ENCODE measurements at regions not wholly inside any gene's neighbourhood (a gene's known extent, or its start where the extent isn't known, plus 50 kb on each side); places are given as distances from the start of the nearest gene placed in this dataset.

- Histone ChIP-seq H3K27ac (ENCODE audit: insufficient read depth, low read length, poor library complexity, severe bottlenecking) (no peak overlapping the region), H3K9me3 (ENCODE audit: control insufficient read depth in 2 of 2, low read length in 2 of 2) (no peaks in the 10 kb centered on the region), H3K4me3 (ENCODE audit: low read depth, low read length) (no peak overlapping the region), H3K4me1 (ENCODE audit: control insufficient read depth, insufficient read depth, low read length, poor library complexity, severe bottlenecking) (peaks cover 17% of the 10 kb centered on the region), H3K27me3 (ENCODE audit: control insufficient read depth, insufficient read depth, low read length) (no peaks in the 10 kb centered on the region), H3K36me3 (ENCODE audit: control insufficient read depth, insufficient read depth, low read length) (no peaks in the 10 kb centered on the region)
- Mint-ChIP-seq H3K9me3 (peaks cover 0 to 5% (median 0%) of the 10 kb centered on the region in 7 donors), H3K4me1 (peaks cover 5 to 28% (median 24%) of the 10 kb centered on the region in 4 donors), H3K27ac (peak overlapping the region in 1 of 3 donors; percentile 16), H3K36me3 (no peaks in the 10 kb centered on the region), H3K4me3 (peak overlapping the region in 1 of 4 donors; percentile 2), H3K27me3 (no peaks in the 10 kb centered on the region)
- ATAC-seq (ENCODE audit: low read depth in 2 of 2) (no peak), DNase-seq (no peak)
These were observed 100.9 kb downstream of the ARRDC3 start for GRCh38 chr5:91282210-91282609.

- Histone ChIP-seq H3K9me3 (ENCODE audit: control insufficient read depth in 2 of 2, low read length in 2 of 2) (no peaks in the 10 kb centered on the region), H3K4me3 (ENCODE audit: low read depth, low read length) (no peak overlapping the region), H3K27me3 (ENCODE audit: control insufficient read depth, insufficient read depth, low read length) (no peaks in the 10 kb centered on the region), H3K4me1 (ENCODE audit: control insufficient read depth, insufficient read depth, low read length, poor library complexity, severe bottlenecking) (peaks cover 17% of the 10 kb centered on the region), H3K27ac (ENCODE audit: insufficient read depth, low read length, poor library complexity, severe bottlenecking) (no peak overlapping the region), H3K36me3 (ENCODE audit: control insufficient read depth, insufficient read depth, low read length) (no peaks in the 10 kb centered on the region)
- Mint-ChIP-seq H3K27ac (peak overlapping the region in 2 of 3 donors; percentile 43 to 93), H3K36me3 (no peaks in the 10 kb centered on the region), H3K27me3 (no peaks in the 10 kb centered on the region), H3K4me1 (peaks cover 5 to 28% (median 24%) of the 10 kb centered on the region in 4 donors), H3K4me3 (peak overlapping the region; percentile 80 to 95 (median 90)), H3K9me3 (peaks cover 0 to 5% (median 0%) of the 10 kb centered on the region in 7 donors)
- ATAC-seq (ENCODE audit: low read depth in 2 of 2): no peak
- no peak for DNase-seq
These were observed 101.7 kb downstream of the ARRDC3 start for GRCh38 chr5:91281401-91281800.

GRCh38 chr5:91280362-91281269, 102.5 kb downstream of the ARRDC3 start:
- H3K27ac ChIP-seq (ENCODE audit: insufficient read depth, low read length, poor library complexity, severe bottlenecking): peak overlapping the region; percentile 59
- H3K9me3 ChIP-seq (ENCODE audit: control insufficient read depth in 2 of 2, low read length in 2 of 2): no peaks in the 10 kb centered on the region
- H3K27me3 Mint-ChIP-seq: no peaks in the 10 kb centered on the region
- no peaks in the 10 kb centered on the region for H3K36me3 ChIP-seq (ENCODE audit: control insufficient read depth, insufficient read depth, low read length)
- H3K27me3 ChIP-seq (ENCODE audit: control insufficient read depth, insufficient read depth, low read length): no peaks in the 10 kb centered on the region
- peak overlapping the region; percentile 80 to 93 (median 84) for H3K27ac Mint-ChIP-seq
- H3K4me1 Mint-ChIP-seq: peaks cover 5 to 28% (median 24%) of the 10 kb centered on the region in 4 donors
- peaks cover 17% of the 10 kb centered on the region for H3K4me1 ChIP-seq (ENCODE audit: control insufficient read depth, insufficient read depth, low read length, poor library complexity, severe bottlenecking)
- peak overlapping the region; percentile 80 to 95 (median 90) for H3K4me3 Mint-ChIP-seq
- H3K9me3 Mint-ChIP-seq: peaks cover 0 to 5% (median 0%) of the 10 kb centered on the region in 7 donors
- DNase-seq (peak; percentile 72 to 87 (median 75)), ATAC-seq (ENCODE audit: low read depth in 2 of 2) (peak; percentile 88 to 89)
- H3K36me3 Mint-ChIP-seq: no peaks in the 10 kb centered on the region
- H3K4me3 ChIP-seq (ENCODE audit: low read depth, low read length): peak overlapping the region; percentile 90

GRCh38 chr5:91277840-91278239, 105.3 kb downstream of the ARRDC3 start:
- H3K9me3 Mint-ChIP-seq: peaks cover 0 to 3% (median 0%) of the 10 kb centered on the region in 7 donors
- ATAC-seq (ENCODE audit: low read depth in 2 of 2): no peak
- no peak for DNase-seq
- H3K27me3 ChIP-seq (ENCODE audit: control insufficient read depth, insufficient read depth, low read length): no peaks in the 10 kb centered on the region
- no peak overlapping the region for H3K4me3 ChIP-seq (ENCODE audit: low read depth, low read length)
- H3K4me1 Mint-ChIP-seq: peaks cover 5 to 23% (median 19%) of the 10 kb centered on the region in 4 donors
- no peak overlapping the region for H3K27ac Mint-ChIP-seq
- no peaks in the 10 kb centered on the region for H3K36me3 ChIP-seq (ENCODE audit: control insufficient read depth, insufficient read depth, low read length)
- H3K4me1 ChIP-seq (ENCODE audit: control insufficient read depth, insufficient read depth, low read length, poor library complexity, severe bottlenecking): peaks cover 17% of the 10 kb centered on the region
- no peaks in the 10 kb centered on the region for H3K27me3 Mint-ChIP-seq
- H3K4me3 Mint-ChIP-seq: peak overlapping the region in 1 of 4 donors; percentile 69
- no peak overlapping the region for H3K27ac ChIP-seq (ENCODE audit: insufficient read depth, low read length, poor library complexity, severe bottlenecking)
- H3K9me3 ChIP-seq (ENCODE audit: control insufficient read depth in 2 of 2, low read length in 2 of 2): no peaks in the 10 kb centered on the region
- no peaks in the 10 kb centered on the region for H3K36me3 Mint-ChIP-seq

GRCh38 chr5:91277093-91277626, 106.0 kb downstream of the ARRDC3 start:
- H3K36me3 ChIP-seq (ENCODE audit: control insufficient read depth, insufficient read depth, low read length): no peaks in the 10 kb centered on the region
- H3K4me1 ChIP-seq (ENCODE audit: control insufficient read depth, insufficient read depth, low read length, poor library complexity, severe bottlenecking): peaks cover 17% of the 10 kb centered on the region
- Mint-ChIP-seq H3K9me3 (peaks cover 0 to 3% (median 0%) of the 10 kb centered on the region in 7 donors), H3K27me3 (no peaks in the 10 kb centered on the region), H3K27ac (no peak overlapping the region), H3K4me3 (no peak overlapping the region), H3K4me1 (peaks cover 5 to 23% (median 19%) of the 10 kb centered on the region in 4 donors), H3K36me3 (no peaks in the 10 kb centered on the region)
- no peaks in the 10 kb centered on the region for H3K9me3 ChIP-seq (ENCODE audit: control insufficient read depth in 2 of 2, low read length in 2 of 2)
- H3K27me3 ChIP-seq (ENCODE audit: control insufficient read depth, insufficient read depth, low read length): no peaks in the 10 kb centered on the region
- no peak overlapping the region for H3K27ac ChIP-seq (ENCODE audit: insufficient read depth, low read length, poor library complexity, severe bottlenecking)
- DNase-seq (no peak), ATAC-seq (ENCODE audit: low read depth in 2 of 2) (no peak)
- H3K4me3 ChIP-seq (ENCODE audit: low read depth, low read length): no peak overlapping the region

GRCh38 chr5:91272858-91273257, 110.3 kb downstream of the ARRDC3 start:
- H3K4me3 Mint-ChIP-seq: no peak overlapping the region
- peaks cover 0 to 1% (median 0%) of the 10 kb centered on the region in 7 donors for H3K9me3 Mint-ChIP-seq
- Histone ChIP-seq H3K36me3 (ENCODE audit: control insufficient read depth, insufficient read depth, low read length) (no peaks in the 10 kb centered on the region), H3K9me3 (ENCODE audit: control insufficient read depth in 2 of 2, low read length in 2 of 2) (no peaks in the 10 kb centered on the region), H3K4me1 (ENCODE audit: control insufficient read depth, insufficient read depth, low read length, poor library complexity, severe bottlenecking) (no peaks in the 10 kb centered on the region), H3K4me3 (ENCODE audit: low read depth, low read length) (no peak overlapping the region), H3K27ac (ENCODE audit: insufficient read depth, low read length, poor library complexity, severe bottlenecking) (no peak overlapping the region), H3K27me3 (ENCODE audit: control insufficient read depth, insufficient read depth, low read length) (no peaks in the 10 kb centered on the region)
- H3K36me3 Mint-ChIP-seq: no peaks in the 10 kb centered on the region
- no peaks in the 10 kb centered on the region for H3K27me3 Mint-ChIP-seq
- no peak for ATAC-seq (ENCODE audit: low read depth in 2 of 2)
- H3K4me1 Mint-ChIP-seq: peaks cover 0 to 10% (median 0%) of the 10 kb centered on the region in 4 donors
- H3K27ac Mint-ChIP-seq: no peak overlapping the region
- DNase-seq: no peak

- no peaks in the 10 kb centered on the region for H3K36me3 Mint-ChIP-seq
- peaks cover 0 to 1% (median 0%) of the 10 kb centered on the region in 7 donors for H3K9me3 Mint-ChIP-seq
- no peak for DNase-seq
These were observed 111.1 kb downstream of the ARRDC3 start for GRCh38 chr5:91271999-91272398.

More at GRCh38 chr5:91271999-91272398, 111.1 kb downstream of the ARRDC3 start:
- H3K9me3 ChIP-seq (ENCODE audit: control insufficient read depth in 2 of 2, low read length in 2 of 2): no peaks in the 10 kb centered on the region
- no peak overlapping the region for H3K27ac ChIP-seq (ENCODE audit: insufficient read depth, low read length, poor library complexity, severe bottlenecking)
- peaks cover 0 to 10% (median under 1%) of the 10 kb centered on the region in 4 donors for H3K4me1 Mint-ChIP-seq
- H3K4me3 Mint-ChIP-seq: no peak overlapping the region
- H3K4me3 ChIP-seq (ENCODE audit: low read depth, low read length): no peak overlapping the region
- H3K4me1 ChIP-seq (ENCODE audit: control insufficient read depth, insufficient read depth, low read length, poor library complexity, severe bottlenecking): no peaks in the 10 kb centered on the region
- no peaks in the 10 kb centered on the region for H3K27me3 ChIP-seq (ENCODE audit: control insufficient read depth, insufficient read depth, low read length)
- no peaks in the 10 kb centered on the region for H3K36me3 ChIP-seq (ENCODE audit: control insufficient read depth, insufficient read depth, low read length)
- H3K27ac Mint-ChIP-seq: no peak overlapping the region
- no peaks in the 10 kb centered on the region for H3K27me3 Mint-ChIP-seq
- ATAC-seq (ENCODE audit: low read depth in 2 of 2): no peak

Measured in CD4-positive, CD25-positive, alpha-beta regulatory T cell (primary cell).